IPS-18a (cell line): ENCODE measurements at regions not wholly inside any gene's neighbourhood (a gene's known extent, or its start where the extent isn't known, plus 50 kb on each side); places are given as distances from the start of the nearest gene placed in this dataset.

ENCODE experiments used
- H3K27ac ChIP-seq: one replicate; pipeline ENCODE4 v1.5.1; 2013; ENCODE audit warnings: low read length
- H3K27me3 ChIP-seq: one replicate; pipeline ENCODE4 v1.6.1; 2013; ENCODE audit warnings: mild to moderate bottlenecking, low read length; ENCODE audit not compliant: control insufficient read depth, insufficient read depth
- H3K36me3 ChIP-seq: one replicate; pipeline ENCODE4 v1.6.1; 2013; ENCODE audit warnings: low read depth, low read length; ENCODE audit not compliant: control insufficient read depth
- H3K4me1 ChIP-seq: one replicate; pipeline ENCODE4 v1.6.1; 2013; ENCODE audit warnings: low read depth, low read length; ENCODE audit not compliant: control insufficient read depth
- H3K4me3 ChIP-seq: one replicate; pipeline ENCODE4 v1.5.1; 2013; ENCODE audit warnings: low read length
- H3K9ac ChIP-seq: one replicate; pipeline ENCODE4 v1.6.1; 2013; ENCODE audit warnings: mild to moderate bottlenecking, low read length, moderate library complexity
- H3K9me3 ChIP-seq: one replicate; pipeline ENCODE4 v1.6.1; 2013; ENCODE audit warnings: low read depth, low read length; ENCODE audit not compliant: control insufficient read depth

DNA sequence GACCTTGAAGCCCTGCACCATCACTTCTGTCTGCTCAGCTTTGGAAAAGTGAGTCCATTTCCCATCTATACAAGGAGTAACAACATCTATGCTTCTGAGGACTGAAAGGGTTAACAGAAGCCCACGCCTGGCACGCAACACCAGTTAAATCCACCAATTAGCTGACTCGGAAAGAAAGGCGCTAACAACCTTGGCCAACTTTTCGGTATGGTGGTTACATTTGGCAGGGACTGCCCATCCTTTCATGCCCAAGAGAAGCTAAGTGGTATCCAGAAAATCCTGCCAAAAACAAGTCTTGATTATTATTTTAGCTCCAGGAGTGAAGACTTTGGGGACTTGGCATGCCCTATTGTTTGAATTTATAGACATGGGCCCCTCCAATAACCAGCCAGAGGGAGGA lies 202.3 kb upstream of the RPL38 start:
- H3K9me3 ChIP-seq, result no peaks in the 10 kb centered on the region
- no peaks in the 10 kb centered on the region for H3K4me1 ChIP-seq
- H3K36me3 ChIP-seq, result no peaks in the 10 kb centered on the region
- H3K9ac ChIP-seq, result no peak overlapping the region
- no peaks in the 10 kb centered on the region for H3K27me3 ChIP-seq
- no peak overlapping the region for H3K27ac ChIP-seq
- H3K4me3 ChIP-seq, result no peak overlapping the region

DNA sequence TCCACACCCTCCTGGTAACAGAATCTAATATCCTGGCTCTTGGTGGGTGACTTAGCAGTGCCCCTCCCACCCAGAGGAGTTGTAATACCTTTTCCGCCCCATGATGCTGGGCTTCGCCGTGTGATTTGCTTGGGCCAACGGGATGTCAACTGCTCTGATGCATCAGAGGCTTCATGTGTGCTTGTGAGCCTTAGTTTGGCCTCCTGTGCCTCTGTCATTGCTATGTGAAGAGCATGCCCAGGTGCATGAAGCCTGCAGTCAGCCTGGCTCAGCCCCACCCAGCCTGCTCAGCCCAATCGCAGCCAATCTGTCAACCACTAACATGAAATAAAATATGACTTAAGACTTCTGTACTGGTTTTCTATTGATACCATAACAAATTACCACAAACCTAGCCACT lies 201.2 kb upstream of the RPL38 start:
- Histone ChIP-seq H3K27ac (no peak overlapping the region), H3K9me3 (no peaks in the 10 kb centered on the region), H3K4me3 (no peak overlapping the region), H3K36me3 (no peaks in the 10 kb centered on the region), H3K27me3 (no peaks in the 10 kb centered on the region), H3K4me1 (no peaks in the 10 kb centered on the region), H3K9ac (no peak overlapping the region)

- H3K9ac ChIP-seq, result no peak overlapping the region
- H3K9me3 ChIP-seq, result no peaks in the 10 kb centered on the region
- H3K4me3 ChIP-seq, result no peak overlapping the region
- no peak overlapping the region for H3K27ac ChIP-seq
- no peaks in the 10 kb centered on the region for H3K4me1 ChIP-seq
- H3K27me3 ChIP-seq, result no peaks in the 10 kb centered on the region
- H3K36me3 ChIP-seq, result no peaks in the 10 kb centered on the region
Observed at GRCh38 chr17:74004056-74004455, 199.4 kb upstream of the RPL38 start.

GRCh38 chr17:74005790-74006189 lies 197.7 kb upstream of the RPL38 start:
- Histone ChIP-seq H3K27ac (no peak overlapping the region), H3K4me1 (no peaks in the 10 kb centered on the region), H3K9me3 (no peaks in the 10 kb centered on the region), H3K4me3 (no peak overlapping the region), H3K36me3 (no peaks in the 10 kb centered on the region), H3K9ac (no peak overlapping the region), H3K27me3 (no peaks in the 10 kb centered on the region)

GRCh38 chr17:74006371-74006770 lies 197.1 kb upstream of the RPL38 start:
- Histone ChIP-seq H3K9me3 (no peaks in the 10 kb centered on the region), H3K27me3 (no peaks in the 10 kb centered on the region), H3K36me3 (no peaks in the 10 kb centered on the region), H3K27ac (no peak overlapping the region), H3K4me3 (no peak overlapping the region), H3K4me1 (no peaks in the 10 kb centered on the region), H3K9ac (no peak overlapping the region)

GRCh38 chr17:74008196-74008595 lies 195.3 kb upstream of the RPL38 start:
- H3K4me3 ChIP-seq, result no peak overlapping the region
- no peaks in the 10 kb centered on the region for H3K9me3 ChIP-seq
- no peaks in the 10 kb centered on the region for H3K4me1 ChIP-seq
- no peak overlapping the region for H3K9ac ChIP-seq
- H3K36me3 ChIP-seq, result no peaks in the 10 kb centered on the region
- no peak overlapping the region for H3K27ac ChIP-seq
- no peaks in the 10 kb centered on the region for H3K27me3 ChIP-seq

DNA sequence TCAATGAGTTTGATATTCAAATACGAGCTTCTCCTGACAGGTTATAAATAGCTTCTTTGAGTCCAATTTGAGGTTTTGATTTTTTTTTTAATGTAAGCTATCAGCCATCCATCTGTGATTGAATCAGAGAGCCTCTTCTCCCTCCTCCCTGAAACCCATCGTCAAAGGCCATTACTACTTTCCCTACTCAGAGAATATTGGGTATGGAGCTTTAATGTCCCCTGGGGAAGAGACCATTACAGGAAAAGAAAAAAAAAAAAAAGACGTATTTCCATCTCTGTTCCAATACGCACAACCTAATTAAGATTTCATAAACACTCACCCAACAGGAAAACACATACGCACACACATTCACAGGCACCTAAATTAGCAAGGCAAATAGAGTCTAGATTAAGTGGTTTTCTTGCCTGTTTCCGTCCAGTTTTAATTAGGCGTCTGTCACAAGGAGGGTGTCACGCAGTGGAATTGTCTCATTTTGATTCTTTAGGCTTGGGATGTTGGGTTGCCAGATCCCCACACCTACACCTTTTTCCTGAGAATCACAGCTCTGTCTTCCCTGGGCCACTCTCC lies 194.3 kb upstream of the RPL38 start:
- no peaks in the 10 kb centered on the region for H3K4me1 ChIP-seq
- no peak overlapping the region for H3K9ac ChIP-seq
- H3K27me3 ChIP-seq, result no peaks in the 10 kb centered on the region

DNA sequence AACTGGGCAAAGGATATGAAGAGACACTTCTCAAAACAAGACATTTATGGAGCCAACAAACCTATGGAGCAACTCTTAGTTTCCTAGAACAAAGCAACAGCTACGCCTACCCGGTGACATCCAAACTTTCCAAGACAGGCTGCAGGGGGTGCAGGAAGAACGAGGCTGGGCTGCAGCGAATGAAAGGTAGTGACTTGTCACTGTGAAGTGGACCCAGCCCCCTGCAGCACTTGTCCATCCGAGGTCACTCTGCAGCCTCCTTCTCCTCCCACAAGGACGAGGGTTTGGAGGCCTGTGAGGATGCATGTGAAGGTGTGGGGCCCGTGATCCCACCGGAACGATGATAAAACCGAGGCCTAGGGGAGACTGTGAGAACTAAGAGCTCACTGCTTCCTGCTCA lies 192.6 kb upstream of the RPL38 start:
- Histone ChIP-seq H3K4me1 (no peaks in the 10 kb centered on the region), H3K9ac (no peak overlapping the region), H3K9me3 (no peaks in the 10 kb centered on the region), H3K27me3 (no peaks in the 10 kb centered on the region), H3K36me3 (no peaks in the 10 kb centered on the region), H3K27ac (no peak overlapping the region), H3K4me3 (no peak overlapping the region)

More for the DNA sequence above, 194.3 kb upstream of the RPL38 start:
- H3K36me3 ChIP-seq, result no peaks in the 10 kb centered on the region
- H3K9me3 ChIP-seq, result no peaks in the 10 kb centered on the region
- no peak overlapping the region for H3K27ac ChIP-seq
- H3K4me3 ChIP-seq, result no peak overlapping the region

GRCh38 chr17:74011966-74012365 lies 191.5 kb upstream of the RPL38 start:
- no peaks in the 10 kb centered on the region for H3K4me1 ChIP-seq
- H3K36me3 ChIP-seq, result no peaks in the 10 kb centered on the region
- H3K9me3 ChIP-seq, result no peaks in the 10 kb centered on the region
- H3K27ac ChIP-seq, result no peak overlapping the region
- H3K9ac ChIP-seq, result no peak overlapping the region
- no peak overlapping the region for H3K4me3 ChIP-seq
- no peaks in the 10 kb centered on the region for H3K27me3 ChIP-seq

DNA sequence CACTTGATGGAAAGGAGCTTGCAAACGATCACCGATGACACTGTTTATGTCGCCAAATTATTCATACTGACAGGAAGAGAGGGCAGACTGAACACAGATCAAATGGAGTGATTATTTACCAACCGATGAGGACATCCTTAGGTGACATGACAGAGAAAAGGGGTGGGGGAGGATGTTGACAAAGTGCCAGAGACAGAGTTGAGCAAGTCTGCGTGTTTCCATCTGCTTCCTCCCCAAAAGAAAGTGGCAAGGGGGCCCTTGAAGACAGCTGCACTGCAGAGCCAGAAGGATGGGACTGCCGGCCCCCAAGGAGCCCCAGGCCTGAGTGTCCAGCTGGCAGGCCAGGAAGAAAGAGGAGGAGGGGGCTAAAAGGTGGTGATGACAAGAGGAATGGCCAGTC lies 191.0 kb upstream of the RPL38 start:
- Histone ChIP-seq H3K4me1 (no peaks in the 10 kb centered on the region), H3K9ac (no peak overlapping the region), H3K4me3 (no peak overlapping the region), H3K27ac (no peak overlapping the region), H3K36me3 (no peaks in the 10 kb centered on the region), H3K9me3 (no peaks in the 10 kb centered on the region), H3K27me3 (no peaks in the 10 kb centered on the region)

DNA sequence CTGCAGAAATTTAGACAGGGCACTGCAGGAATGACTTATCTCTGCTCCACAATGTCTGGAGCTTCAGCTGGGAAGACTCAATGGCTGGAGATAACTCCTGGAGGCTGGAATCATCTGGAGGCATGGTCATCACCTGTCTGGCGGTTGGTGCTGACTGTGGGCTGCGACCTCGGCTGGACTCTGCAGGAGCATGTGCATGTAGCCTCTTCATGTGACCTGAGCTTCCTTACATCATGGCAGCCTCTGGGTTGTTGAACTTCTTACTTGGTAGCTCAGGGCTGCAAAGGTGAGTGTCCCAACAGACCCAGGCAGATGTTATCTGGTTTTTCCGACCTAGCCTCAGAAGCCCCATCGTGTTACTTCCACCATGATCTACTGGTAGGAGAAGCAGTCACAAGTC lies 188.2 kb upstream of the RPL38 start:
- Histone ChIP-seq H3K4me1 (no peaks in the 10 kb centered on the region), H3K27ac (no peak overlapping the region), H3K9me3 (no peaks in the 10 kb centered on the region), H3K27me3 (no peaks in the 10 kb centered on the region), H3K4me3 (no peak overlapping the region), H3K36me3 (no peaks in the 10 kb centered on the region), H3K9ac (no peak overlapping the region)

GRCh38 chr17:74015990-74016389 lies 187.5 kb upstream of the RPL38 start:
- Histone ChIP-seq H3K27me3 (no peaks in the 10 kb centered on the region), H3K27ac (no peak overlapping the region), H3K4me3 (no peak overlapping the region), H3K9ac (no peak overlapping the region), H3K4me1 (no peaks in the 10 kb centered on the region), H3K9me3 (no peaks in the 10 kb centered on the region), H3K36me3 (no peaks in the 10 kb centered on the region)
